Calu3 (cell line): ENCODE measurements at regions not wholly inside any gene's neighbourhood (a gene's known extent, or its start where the extent isn't known, plus 50 kb on each side); places are given as distances from the start of the nearest gene placed in this dataset.
"Not testable (repeated sequence)": the region's sequence is repeated elsewhere in the genome, so short reads cannot be mapped to it uniquely, and the experiment has no call there.

ENCODE experiments used
- BruUV-seq: library from RNA; stranded (reverse); fragments of 400-500 nt; replicated peaks from 2 replicates; lab custom pipeline; 2021; lab: Mats Ljungman, UMichigan
- CTCF ChIA-PET: fragments of 300-600 bp; sonication (Branson Sonifier 250); formaldehyde crosslinking; loops from one replicate; lab custom pipeline; 2022; ENCODE audit warnings: antibody characterized with exemption; lab: Charles Lee
- DNase-seq: peaks from one replicate; pipeline ENCODE4 v3.0.0; 2022
- H3K27ac Mint-ChIP-seq: one replicate; pipeline ENCODE4 v1.8.0; 2022; ENCODE audit warnings: mixed read lengths; ENCODE audit not compliant: unreplicated experiment
- H3K27me3 Mint-ChIP-seq: one replicate; pipeline ENCODE4 v1.8.0; 2022; ENCODE audit warnings: mixed read lengths; ENCODE audit not compliant: unreplicated experiment
- H3K36me3 Mint-ChIP-seq: one replicate; pipeline ENCODE4 v1.8.0; 2022; ENCODE audit warnings: mild to moderate bottlenecking, moderate library complexity, mixed read lengths; ENCODE audit not compliant: insufficient read depth, unreplicated experiment
- H3K4me1 Mint-ChIP-seq: one replicate; pipeline ENCODE4 v1.8.0; 2022; ENCODE audit warnings: mild to moderate bottlenecking, low read depth, mixed read lengths; ENCODE audit not compliant: unreplicated experiment
- H3K4me3 Mint-ChIP-seq: one replicate; pipeline ENCODE4 v1.8.0; 2022; ENCODE audit warnings: mild to moderate bottlenecking, low read depth, moderate library complexity, mixed read lengths; ENCODE audit not compliant: unreplicated experiment
- H3K9me3 Mint-ChIP-seq: one replicate; pipeline ENCODE4 v1.8.0; 2022; ENCODE audit warnings: low read depth, mixed read lengths; ENCODE audit not compliant: unreplicated experiment
- CTCF ChIP-seq: fragments of 200-600 bp; IDR thresholded peaks from one replicate; pipeline ENCODE4 v1.8.0; 2022; ENCODE audit warnings: antibody characterized with exemption; ENCODE audit not compliant: unreplicated experiment
- intact Hi-C: fragments of 100-400 bp; cut with micrococcal nuclease; formaldehyde crosslinking; loops from one replicate; pipeline ENCODE4 v1.10.0; 2022; ENCODE audit not compliant: unreplicated experiment

GRCh38 chr12:3380200-3381043, 110.6 kb upstream of the PRMT8 start:
- Mint-ChIP-seq H3K27me3 (peaks cover 66% of the 10 kb centered on the region), H3K27ac (no peak overlapping the region), H3K9me3 (no peaks in the 10 kb centered on the region), H3K4me1 (no peaks in the 10 kb centered on the region), H3K4me3 (no peak overlapping the region), H3K36me3 (no peaks in the 10 kb centered on the region)
- TF ChIP-seq CTCF: no peak
- CTCF ChIA-PET: interaction anchor here (0.9 kb wide), 1 partner anchor 80 kb away, joined by 3 read pairs; no protein-coding TSS in a partner anchor
- no peak for DNase-seq
- BruUV-seq: no TSS peak
- intact Hi-C loops: no loop called here

- Mint-ChIP-seq H3K27me3 (peaks cover 67% of the 10 kb centered on the region), H3K36me3 (no peaks in the 10 kb centered on the region), H3K9me3 (no peaks in the 10 kb centered on the region), H3K4me3 (no peak overlapping the region), H3K27ac (no peak overlapping the region), H3K4me1 (no peaks in the 10 kb centered on the region)
- no TSS peak for BruUV-seq
- DNase-seq: no peak
- intact Hi-C loops: no loop called here
- CTCF ChIA-PET: no interaction called here
- TF ChIP-seq CTCF: no peak
Measured at GRCh38 chr12:3381059-3382047, 109.7 kb upstream of the PRMT8 start.

GRCh38 chr12:3389986-3390385, 101.0 kb upstream of the PRMT8 start:
- no peak for TF ChIP-seq CTCF
- peaks cover 66% of the 10 kb centered on the region for H3K27me3 Mint-ChIP-seq
- H3K4me3 Mint-ChIP-seq: no peak overlapping the region
- no peaks in the 10 kb centered on the region for H3K36me3 Mint-ChIP-seq
- DNase-seq: no peak
- no peaks in the 10 kb centered on the region for H3K9me3 Mint-ChIP-seq
- no peaks in the 10 kb centered on the region for H3K4me1 Mint-ChIP-seq
- no TSS peak for BruUV-seq
- CTCF ChIA-PET: no interaction called here
- no peak overlapping the region for H3K27ac Mint-ChIP-seq
- intact Hi-C loops: no loop called here

- DNase-seq, H3K9me3 Mint-ChIP-seq, H3K36me3 Mint-ChIP-seq, BruUV-seq, H3K4me1 Mint-ChIP-seq, intact Hi-C loops, H3K27ac Mint-ChIP-seq, CTCF ChIA-PET: not testable (repeated sequence)
- Mint-ChIP-seq H3K27me3 (peaks cover 30% of the 10 kb centered on the region), H3K4me3 (peak overlapping the region; percentile 51)
Measured at GRCh38 chr12:3397596-3397995, 93.4 kb upstream of the PRMT8 start.
